DND-41 (cell line): ENCODE measurements at regions not wholly inside any gene's neighbourhood (a gene's known extent, or its start where the extent isn't known, plus 50 kb on each side); places are given as distances from the start of the nearest gene placed in this dataset.

Experiments used
- ATAC-seq: fragments of 200-7000 bp; cut with Tn5 transposase; 3 replicates; pipeline ENCODE4 v1.9.1; 2021; ENCODE audit warnings: low read depth; ENCODE audit not compliant: insufficient read depth
- DNase-seq: peaks from one replicate; pipeline ENCODE4 v3.0.0-alpha.2; 2020
- H2AFZ ChIP-seq: 2 replicates; pipeline ENCODE4 v1.6.0; 2012; ENCODE audit warnings: low read depth, low read length
- H3K27ac ChIP-seq: 2 replicates; pipeline ENCODE4 v1.5.1; 2012; ENCODE audit warnings: low read length, inconsistent platforms
- H3K27me3 ChIP-seq: fragments of 200-600 bp; sonication (generic); 2 replicates; pipeline ENCODE4 v1.6.0; 2012; ENCODE audit warnings: low read length, mild to moderate bottlenecking, inconsistent platforms; ENCODE audit not compliant: insufficient read depth, poor library complexity
- H3K36me3 ChIP-seq: 2 replicates; pipeline ENCODE4 v1.5.1; 2012; ENCODE audit warnings: low read length, inconsistent platforms; ENCODE audit not compliant: insufficient read depth
- H3K4me1 ChIP-seq: 2 replicates; pipeline ENCODE4 v1.5.1; 2012; ENCODE audit warnings: mild to moderate bottlenecking, low read length; ENCODE audit not compliant: insufficient read depth
- H3K4me2 ChIP-seq: 2 replicates; pipeline ENCODE4 v1.6.0; 2012; ENCODE audit warnings: mild to moderate bottlenecking, moderate library complexity, low read length, inconsistent platforms; ENCODE audit not compliant: insufficient read depth
- H3K4me3 ChIP-seq, 2 experiments: fragments of 200-600 bp in 1 of 2; shearing (Covaris generic) in 1 of 2; 2 replicates each; pipeline ENCODE4 v1.5.1; 2012 to 2016; ENCODE audit warnings: inconsistent platforms in 2 of 2, low read length in 2 of 2, mild to moderate bottlenecking in 2 of 2, low read depth in 1 of 2, moderate library complexity in 1 of 2
- H3K79me2 ChIP-seq: 2 replicates; pipeline ENCODE4 v1.6.0; 2012; ENCODE audit warnings: low read length, inconsistent platforms; ENCODE audit not compliant: insufficient read depth
- H3K9ac ChIP-seq: 2 replicates; pipeline ENCODE4 v1.6.0; 2012; ENCODE audit warnings: low read depth, mild to moderate bottlenecking, inconsistent platforms, low read length, moderate library complexity
- H3K9me3 ChIP-seq: 2 replicates; pipeline ENCODE4 v1.5.1; 2012; ENCODE audit warnings: low read length, moderate library complexity, mild to moderate bottlenecking, inconsistent platforms; ENCODE audit not compliant: insufficient read depth, severe bottlenecking
- H4K20me1 ChIP-seq: 2 replicates; pipeline ENCODE4 v1.6.0; 2012; ENCODE audit warnings: low read length; ENCODE audit not compliant: insufficient read depth
- EZH2 ChIP-seq: IDR thresholded peaks from 3 replicates; pipeline ENCODE4 v1.6.1; 2012; ENCODE audit warnings: borderline replicate concordance, low read depth, mild to moderate bottlenecking, moderate library complexity, low read length, inconsistent platforms; ENCODE audit not compliant: severe bottlenecking
- TF ChIP-seq, protein P1 (sequence below): IDR thresholded peaks from 2 replicates; pipeline ENCODE4 v1.5.1; 2012; ENCODE audit warnings: borderline replicate concordance, low read length, moderate library complexity, mild to moderate bottlenecking; ENCODE audit not compliant: poor library complexity, severe bottlenecking; ENCODE audit errors: extremely low read depth

DNA sequence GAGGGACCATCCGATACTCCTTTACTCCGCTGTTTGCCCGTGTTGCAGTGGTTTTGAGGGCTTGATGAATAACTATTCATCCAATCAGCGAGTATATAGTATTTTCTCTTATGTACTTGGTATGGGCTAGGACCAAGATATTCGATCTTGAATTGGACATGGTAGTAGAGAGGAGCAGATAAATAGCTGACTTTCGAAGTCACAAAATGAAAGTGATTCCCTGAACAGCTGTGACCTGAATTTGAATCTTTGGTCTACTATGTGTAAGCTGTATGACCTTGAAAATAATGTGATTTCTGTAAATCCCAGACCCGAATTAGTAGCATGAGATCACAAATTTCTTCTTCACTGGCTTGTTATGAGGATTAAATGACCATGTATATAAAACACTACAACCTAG is 134.4 kb downstream of the TUSC1 start:
- Histone ChIP-seq H3K4me1 (no peaks in the 10 kb centered on the region), H3K9ac (no peak overlapping the region), H3K9me3 (no peaks in the 10 kb centered on the region), H3K79me2 (no peaks in the 10 kb centered on the region), H4K20me1 (no peaks in the 10 kb centered on the region), H3K4me2 (no peak overlapping the region), H3K36me3 (no peaks in the 10 kb centered on the region), H3K27me3 (no peaks in the 10 kb centered on the region), H2AFZ (no peak overlapping the region), H3K27ac (no peak overlapping the region), H3K4me3 (no peak overlapping the region)
- DNase-seq (no peak), ATAC-seq (no peak)
- TF ChIP-seq, protein P1, sequence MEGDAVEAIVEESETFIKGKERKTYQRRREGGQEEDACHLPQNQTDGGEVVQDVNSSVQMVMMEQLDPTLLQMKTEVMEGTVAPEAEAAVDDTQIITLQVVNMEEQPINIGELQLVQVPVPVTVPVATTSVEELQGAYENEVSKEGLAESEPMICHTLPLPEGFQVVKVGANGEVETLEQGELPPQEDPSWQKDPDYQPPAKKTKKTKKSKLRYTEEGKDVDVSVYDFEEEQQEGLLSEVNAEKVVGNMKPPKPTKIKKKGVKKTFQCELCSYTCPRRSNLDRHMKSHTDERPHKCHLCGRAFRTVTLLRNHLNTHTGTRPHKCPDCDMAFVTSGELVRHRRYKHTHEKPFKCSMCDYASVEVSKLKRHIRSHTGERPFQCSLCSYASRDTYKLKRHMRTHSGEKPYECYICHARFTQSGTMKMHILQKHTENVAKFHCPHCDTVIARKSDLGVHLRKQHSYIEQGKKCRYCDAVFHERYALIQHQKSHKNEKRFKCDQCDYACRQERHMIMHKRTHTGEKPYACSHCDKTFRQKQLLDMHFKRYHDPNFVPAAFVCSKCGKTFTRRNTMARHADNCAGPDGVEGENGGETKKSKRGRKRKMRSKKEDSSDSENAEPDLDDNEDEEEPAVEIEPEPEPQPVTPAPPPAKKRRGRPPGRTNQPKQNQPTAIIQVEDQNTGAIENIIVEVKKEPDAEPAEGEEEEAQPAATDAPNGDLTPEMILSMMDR: no peak
- no peak for TF ChIP-seq EZH2

- Histone ChIP-seq H3K79me2 (no peaks in the 10 kb centered on the region), H3K9ac (no peak overlapping the region), H3K4me2 (no peak overlapping the region), H2AFZ (no peak overlapping the region), H3K27me3 (no peaks in the 10 kb centered on the region), H3K27ac (no peak overlapping the region), H3K4me1 (no peaks in the 10 kb centered on the region), H3K4me3 (no peak overlapping the region), H3K36me3 (no peaks in the 10 kb centered on the region), H4K20me1 (no peaks in the 10 kb centered on the region), H3K9me3 (no peaks in the 10 kb centered on the region)
- DNase-seq (no peak), ATAC-seq (no peak)
- no peak for TF ChIP-seq EZH2
These were observed 135.9 kb downstream of the TUSC1 start for GRCh38 chr9:25542319-25542718.

DNA sequence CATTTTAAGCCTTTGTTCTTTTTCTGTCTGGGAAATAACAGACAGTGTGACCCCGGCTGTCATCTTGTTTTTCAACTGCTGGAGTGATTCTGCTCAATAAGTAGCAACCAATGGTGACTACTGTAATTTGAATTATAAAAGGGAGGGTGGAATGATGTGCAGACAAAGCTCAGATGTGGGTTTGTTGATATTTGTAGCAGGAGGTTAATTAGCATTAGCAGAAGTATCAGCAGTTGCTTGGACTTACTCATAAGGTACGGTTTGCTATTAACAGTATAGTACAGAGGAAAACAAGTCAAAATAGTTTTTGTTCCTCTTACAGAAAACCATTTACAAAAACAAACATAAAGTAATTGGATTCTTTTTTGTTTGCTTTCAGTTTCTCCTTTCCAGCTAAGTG is 140.4 kb downstream of the TUSC1 start:
- Histone ChIP-seq H3K27ac (no peak overlapping the region), H3K79me2 (no peaks in the 10 kb centered on the region), H3K9me3 (no peaks in the 10 kb centered on the region), H3K4me2 (no peak overlapping the region), H2AFZ (no peak overlapping the region), H3K36me3 (no peaks in the 10 kb centered on the region), H4K20me1 (no peaks in the 10 kb centered on the region), H3K4me1 (no peaks in the 10 kb centered on the region), H3K9ac (no peak overlapping the region), H3K4me3 (no peak overlapping the region), H3K27me3 (no peaks in the 10 kb centered on the region)
- ATAC-seq (no peak), DNase-seq (no peak)
- no peak for TF ChIP-seq EZH2
- TF ChIP-seq, protein P1: no peak

GRCh38 chr9:25519286-25519685 is 159.0 kb downstream of the TUSC1 start:
- ATAC-seq: no peak
- Histone ChIP-seq H3K4me3 (no peak overlapping the region), H3K4me2 (no peak overlapping the region), H3K36me3 (no peaks in the 10 kb centered on the region), H3K4me1 (no peaks in the 10 kb centered on the region), H3K9ac (no peak overlapping the region), H4K20me1 (no peaks in the 10 kb centered on the region), H3K27ac (no peak overlapping the region), H2AFZ (no peak overlapping the region), H3K9me3 (no peaks in the 10 kb centered on the region), H3K79me2 (no peaks in the 10 kb centered on the region), H3K27me3 (no peaks in the 10 kb centered on the region)
- DNase-seq: no peak
- no peak for TF ChIP-seq EZH2
- TF ChIP-seq, protein P1: no peak
